Hematopoietic multipotent progenitor cell treated with erythropoietin and hydrocortisone succinate and interleukin-3 and kit ligand, for 17 days (in vitro differentiated cells): ENCODE measurements at regions not wholly inside any gene's neighbourhood (a gene's known extent, or its start where the extent isn't known, plus 50 kb on each side); places are given as distances from the start of the nearest gene placed in this dataset.
"Not testable (repeated sequence)": the region's sequence is repeated elsewhere in the genome, so short reads cannot be mapped to it uniquely, and the experiment has no call there.

Source experiments
- DNase-seq: peaks from one replicate; pipeline ENCODE4 v3.0.0-alpha.2; 2015; ENCODE audit warnings: low spot score

GRCh38 chr21:28877318-28877884, 115.3 kb downstream of the LTN1 start:
- no peak for DNase-seq

DNA sequence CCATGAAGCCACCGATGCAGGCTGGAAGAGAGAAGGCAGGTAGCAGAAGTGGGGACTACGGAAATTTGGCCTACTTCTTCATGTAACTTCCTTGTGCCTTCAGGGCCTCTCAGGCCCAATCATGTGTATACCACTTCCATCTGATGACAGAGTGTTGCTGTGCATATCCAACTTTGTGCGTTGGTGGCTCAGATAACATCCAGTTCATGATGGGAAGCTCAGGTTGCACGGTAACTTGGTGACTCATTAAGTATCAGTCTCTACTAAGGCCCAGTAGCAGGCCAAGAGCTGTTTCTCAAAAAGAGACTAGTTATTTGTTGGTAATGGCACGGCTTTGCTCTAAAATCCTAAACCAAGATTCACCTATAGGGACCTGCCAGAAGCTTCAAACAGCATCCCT, 117.6 kb downstream of the LTN1 start:
- no peak for DNase-seq

- no peak for DNase-seq
Measured at GRCh38 chr21:28872218-28872617, 120.5 kb downstream of the LTN1 start.

GRCh38 chr21:28871388-28872010, 121.2 kb downstream of the LTN1 start:
- DNase-seq = no peak

DNA sequence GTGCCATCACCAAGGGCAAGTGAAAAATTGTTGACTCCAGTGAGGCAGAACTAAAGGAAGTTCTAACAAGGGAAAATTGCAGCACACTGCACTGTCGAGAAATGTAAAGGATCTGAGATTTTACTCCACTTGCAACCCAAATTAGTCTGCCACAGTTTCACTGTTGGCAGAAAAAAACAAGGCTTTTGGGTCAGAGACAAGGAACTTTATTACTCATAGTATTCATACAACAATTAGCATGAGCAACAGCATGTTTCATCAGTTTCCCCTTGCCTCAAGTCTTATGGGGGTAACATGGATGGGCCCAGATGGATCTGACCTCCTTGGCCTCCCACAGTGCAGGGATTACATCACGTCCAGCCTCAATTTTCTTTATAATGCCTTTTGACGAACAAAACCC, 125.3 kb downstream of the LTN1 start:
- no peak for DNase-seq

DNA sequence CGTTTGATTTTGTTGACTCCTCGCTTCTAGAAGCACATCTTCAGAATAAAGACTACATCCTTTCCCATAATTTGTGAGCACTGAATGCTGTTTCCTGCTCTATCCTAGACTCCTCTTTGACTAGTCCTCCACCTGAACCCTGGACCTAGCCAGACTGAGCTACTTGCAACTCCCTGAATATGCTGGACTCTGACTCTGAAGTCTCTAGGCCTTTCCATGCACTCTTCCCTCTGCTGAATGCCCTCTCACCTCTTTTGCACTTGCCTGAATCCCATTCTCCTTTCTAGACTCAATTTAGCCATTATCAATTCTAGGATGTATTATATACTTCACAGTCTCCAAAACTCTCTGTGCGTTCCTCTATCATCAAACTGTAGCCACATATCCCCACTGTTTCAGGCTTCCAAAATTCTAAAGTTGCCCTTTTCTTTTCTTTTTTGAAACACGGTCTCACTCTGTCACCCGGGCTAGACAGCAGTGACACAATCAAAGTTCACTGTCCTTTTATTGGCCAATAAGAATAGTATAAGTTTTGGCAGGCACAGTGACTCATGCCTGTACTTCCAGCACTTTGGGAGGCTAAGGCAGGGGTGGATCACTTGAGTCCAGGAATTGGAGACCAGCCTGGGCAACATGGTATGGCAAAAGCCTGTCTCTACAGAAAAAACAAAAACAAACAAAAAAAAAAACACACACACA, 127.0 kb downstream of the LTN1 start:
- no peak for DNase-seq

DNA sequence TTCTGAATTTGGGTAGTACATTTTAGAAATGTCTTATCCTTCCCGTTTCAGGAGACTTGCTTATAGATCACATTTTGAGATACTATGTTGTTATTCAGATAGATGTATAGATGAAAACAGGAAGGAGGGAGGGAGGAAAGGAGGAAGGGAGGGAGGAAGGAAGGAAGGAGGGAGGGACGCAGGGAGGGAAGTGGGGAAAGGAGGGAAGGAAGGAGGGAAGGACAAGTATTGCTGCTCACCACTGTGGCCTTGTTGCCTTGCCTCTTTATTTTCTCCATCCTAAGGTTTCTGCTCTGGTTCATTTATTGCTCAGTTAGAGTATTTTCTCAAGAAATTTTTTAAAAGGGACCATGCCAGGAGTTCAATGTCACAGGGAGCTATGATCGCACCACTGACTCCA, 134.3 kb downstream of the LTN1 start:
- DNase-seq = no peak

DNA sequence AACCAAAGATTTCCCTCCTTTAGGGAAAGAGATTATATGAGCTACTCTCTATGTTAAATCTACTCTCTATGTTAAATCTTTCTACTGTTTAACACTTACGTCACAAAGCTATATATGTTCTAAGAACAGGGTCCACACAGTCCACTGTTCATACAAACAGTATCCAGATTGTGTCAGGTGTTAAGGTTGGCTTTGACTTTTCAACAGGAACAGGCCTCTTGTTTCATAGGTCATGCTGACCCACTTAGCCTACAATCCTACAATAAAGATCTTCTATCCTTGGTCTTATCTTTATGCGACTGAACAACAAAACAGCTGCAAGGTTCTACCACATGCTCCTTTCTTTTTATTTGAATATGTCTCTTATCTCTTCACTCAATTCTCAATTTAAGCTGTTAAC, 134.9 kb downstream of the LTN1 start:
- DNase-seq = no peak

DNA sequence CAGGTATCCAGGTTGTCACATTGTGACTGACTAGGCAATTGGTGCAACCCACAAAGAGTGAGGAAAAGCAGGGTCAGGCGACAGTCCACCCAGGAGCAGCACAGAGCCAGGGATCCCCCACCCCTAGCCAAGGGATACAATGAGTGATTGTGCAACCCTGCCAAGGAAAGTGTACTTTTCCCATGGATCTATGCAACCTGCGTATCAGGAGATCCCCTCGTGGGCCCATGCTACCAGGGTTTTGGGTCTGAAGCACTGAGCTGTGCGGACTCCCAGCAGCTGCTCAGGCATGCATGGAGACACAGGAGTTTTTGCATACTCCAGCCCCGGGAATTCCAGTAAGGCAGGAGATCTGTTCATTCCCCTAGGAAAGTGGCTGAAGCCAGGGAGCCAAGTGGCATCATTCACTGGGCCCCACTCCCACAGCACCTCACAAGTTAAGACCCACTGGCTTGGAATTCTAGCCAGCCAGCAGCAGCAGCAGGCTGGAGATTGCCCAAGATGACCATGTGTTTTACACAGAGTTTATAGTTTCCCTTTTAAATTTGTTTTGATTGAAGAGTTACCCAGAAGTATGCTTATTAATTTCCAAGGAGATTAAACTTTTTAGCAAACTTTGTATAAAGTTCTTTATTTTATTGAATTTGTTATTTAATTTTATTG, 136.0 kb downstream of the LTN1 start:
- no peak for DNase-seq

DNA sequence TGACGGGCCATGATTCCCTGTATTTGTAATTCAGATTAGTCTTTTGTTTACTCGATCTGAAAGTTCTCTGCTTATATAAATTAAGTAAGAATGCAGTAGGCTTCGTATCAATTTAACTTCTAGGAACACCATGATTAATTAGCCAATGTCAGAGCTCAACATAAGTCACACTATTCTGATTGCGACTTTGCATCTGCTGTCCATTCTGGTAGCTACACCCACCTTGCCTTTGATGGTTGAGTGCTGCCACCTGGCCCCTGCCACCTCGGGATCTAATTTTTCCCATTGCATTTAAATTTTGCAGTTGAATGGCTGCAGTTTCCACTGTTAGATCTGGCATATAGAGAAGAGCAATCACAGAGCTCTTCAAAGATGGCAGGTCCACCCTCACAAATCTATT, 140.0 kb downstream of the LTN1 start:
- no peak for DNase-seq

DNA sequence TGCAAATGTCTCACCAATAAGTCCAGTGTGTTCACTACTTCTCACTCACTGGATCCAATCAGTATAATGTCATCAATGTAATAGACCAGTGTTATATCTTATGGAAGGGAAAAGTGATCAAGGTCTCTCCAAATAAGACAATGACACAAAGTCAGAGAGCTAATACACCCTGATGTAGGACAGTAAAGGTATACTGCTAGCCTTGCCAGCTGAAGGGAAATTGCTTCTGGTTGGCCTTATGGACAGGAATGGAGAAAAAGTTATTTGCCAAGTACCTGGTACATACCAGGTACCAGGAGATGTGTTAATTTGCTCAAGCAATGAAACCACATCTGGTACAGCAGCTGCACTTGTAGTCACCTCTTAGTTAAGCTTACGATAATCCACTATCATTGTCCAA, 141.0 kb downstream of the LTN1 start:
- DNase-seq = no peak

DNA sequence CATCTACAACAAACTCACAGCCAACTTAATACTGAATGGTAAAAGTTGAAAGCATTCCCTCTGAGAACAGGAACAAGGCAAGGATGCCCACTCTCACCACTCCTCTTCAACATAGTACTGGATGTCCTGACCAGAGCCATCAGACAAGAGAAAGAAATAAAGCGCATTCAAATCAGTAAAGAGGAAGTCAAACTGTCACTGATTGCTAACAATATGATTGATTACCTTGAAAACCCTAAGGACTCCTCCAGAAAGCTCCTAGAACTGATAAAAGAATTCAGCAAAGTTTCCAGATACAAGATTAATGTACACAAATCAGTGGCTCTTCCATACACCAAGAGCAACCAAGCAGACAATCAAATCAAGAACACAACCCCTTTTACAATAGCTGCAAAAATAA, 153.4 kb downstream of the LTN1 start:
- DNase-seq = not testable (repeated sequence)

DNA sequence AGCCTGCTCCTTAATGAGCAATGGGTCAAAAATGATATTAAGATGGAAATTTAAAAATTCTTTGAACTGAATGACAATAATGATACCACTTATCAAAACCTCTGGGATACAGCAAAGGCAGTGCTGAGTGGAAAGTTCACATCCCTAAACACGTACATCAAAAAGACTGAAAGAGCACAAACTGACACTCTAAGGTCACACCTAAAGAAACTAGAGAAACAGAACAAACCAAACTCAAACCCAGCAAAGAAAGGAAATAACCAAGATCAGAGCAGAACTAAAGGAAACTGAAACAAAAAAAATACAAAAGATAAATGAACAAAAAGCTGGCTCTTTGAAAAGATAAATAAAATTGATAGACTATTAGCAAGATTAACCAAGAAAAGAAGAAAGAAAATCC, 155.3 kb downstream of the LTN1 start:
- not testable (repeated sequence) for DNase-seq

- not testable (repeated sequence) for DNase-seq
Measured at GRCh38 chr21:28836588-28836987, 156.1 kb downstream of the LTN1 start.

GRCh38 chr21:28834335-28835238, 158.1 kb downstream of the LTN1 start:
- DNase-seq = no peak

- DNase-seq = no peak
Measured at GRCh38 chr21:28833609-28834008, 159.1 kb downstream of the LTN1 start.

GRCh38 chr21:28833182-28833581, 159.5 kb downstream of the LTN1 start:
- DNase-seq = no peak

GRCh38 chr21:28832715-28833061, 160.0 kb downstream of the LTN1 start:
- DNase-seq = no peak

- no peak for DNase-seq
Measured at GRCh38 chr21:28832013-28832714, 160.5 kb downstream of the LTN1 start.

- DNase-seq = no peak
Measured at GRCh38 chr21:28828981-28829380, 163.7 kb downstream of the LTN1 start.

DNA sequence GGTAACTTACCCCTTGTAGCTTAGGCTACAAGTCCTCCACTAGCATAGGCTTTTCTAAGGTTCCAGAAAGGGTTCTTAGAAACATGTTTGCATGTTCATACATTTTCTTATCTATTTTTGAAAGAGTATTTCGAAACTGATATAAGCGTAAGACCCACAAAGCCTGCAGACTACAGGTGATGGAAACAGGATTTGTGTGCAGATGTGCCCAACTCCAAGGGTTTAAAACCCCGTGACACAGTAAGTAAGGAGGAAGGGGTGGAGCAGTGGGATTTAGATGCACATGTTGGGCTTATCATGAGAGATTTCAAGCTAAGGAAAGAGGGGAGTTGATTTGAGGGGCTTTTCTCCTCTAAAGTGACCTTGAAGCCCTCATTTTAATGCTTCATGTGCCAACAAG, 164.7 kb downstream of the LTN1 start:
- DNase-seq = no peak

DNA sequence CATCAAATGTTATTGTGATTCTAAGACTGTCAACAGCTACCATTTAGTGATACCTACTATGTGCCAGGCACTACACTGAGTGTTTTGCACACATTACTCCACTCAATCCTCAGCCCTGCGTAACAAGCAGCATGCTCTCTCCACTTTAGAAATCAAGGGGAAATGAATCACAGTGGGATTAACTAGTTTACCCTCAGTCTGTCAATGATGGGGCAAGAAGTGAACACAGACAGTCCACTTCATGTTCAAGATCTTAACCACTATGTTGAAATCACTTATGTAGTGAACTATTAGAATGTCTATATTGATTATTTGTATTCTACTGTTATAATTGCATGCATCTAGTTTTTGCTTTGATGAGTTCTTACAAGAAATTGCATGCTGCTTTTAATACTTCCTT, 165.3 kb downstream of the LTN1 start:
- DNase-seq = no peak
